ENCODE measurements at regions not wholly inside any gene's neighbourhood (a gene's known extent, or its start where the extent isn't known, plus 50 kb on each side); places are given as distances from the start of the nearest gene placed in this dataset.

DNA sequence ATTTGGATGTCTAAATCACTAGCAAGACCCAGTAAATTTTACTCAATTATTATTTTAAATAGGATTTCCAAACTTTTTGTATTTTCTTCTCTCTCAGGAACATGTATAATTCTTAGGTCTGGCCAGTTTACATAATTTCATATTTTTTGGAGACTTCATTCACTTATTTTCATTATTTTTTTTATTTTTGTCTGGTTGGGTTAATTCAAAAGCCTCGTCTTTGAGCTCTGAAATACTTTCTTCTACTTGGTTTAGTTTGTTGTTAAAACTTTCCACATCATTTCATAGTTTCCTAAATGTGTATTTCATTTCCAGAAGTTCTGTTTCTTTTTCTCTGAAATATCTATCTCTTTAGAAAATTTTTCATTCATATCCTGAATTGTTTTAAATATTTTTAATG, 322.9 kb upstream of the SPRY2 start:
- Histone ChIP-seq H3K27me3 (no peaks in the 10 kb centered on the region), H3K9me3 (peaks cover 0 to 18% of the 10 kb centered on the region in 2 donors), H3K4me1 (no peaks in the 10 kb centered on the region), H3K27ac (no peak overlapping the region), H3K36me3 (no peaks in the 10 kb centered on the region), H3K4me3 (no peak overlapping the region)
- no peak for DNase-seq (ENCODE audit: low spot score)
- TF ChIP-seq, protein P1, sequence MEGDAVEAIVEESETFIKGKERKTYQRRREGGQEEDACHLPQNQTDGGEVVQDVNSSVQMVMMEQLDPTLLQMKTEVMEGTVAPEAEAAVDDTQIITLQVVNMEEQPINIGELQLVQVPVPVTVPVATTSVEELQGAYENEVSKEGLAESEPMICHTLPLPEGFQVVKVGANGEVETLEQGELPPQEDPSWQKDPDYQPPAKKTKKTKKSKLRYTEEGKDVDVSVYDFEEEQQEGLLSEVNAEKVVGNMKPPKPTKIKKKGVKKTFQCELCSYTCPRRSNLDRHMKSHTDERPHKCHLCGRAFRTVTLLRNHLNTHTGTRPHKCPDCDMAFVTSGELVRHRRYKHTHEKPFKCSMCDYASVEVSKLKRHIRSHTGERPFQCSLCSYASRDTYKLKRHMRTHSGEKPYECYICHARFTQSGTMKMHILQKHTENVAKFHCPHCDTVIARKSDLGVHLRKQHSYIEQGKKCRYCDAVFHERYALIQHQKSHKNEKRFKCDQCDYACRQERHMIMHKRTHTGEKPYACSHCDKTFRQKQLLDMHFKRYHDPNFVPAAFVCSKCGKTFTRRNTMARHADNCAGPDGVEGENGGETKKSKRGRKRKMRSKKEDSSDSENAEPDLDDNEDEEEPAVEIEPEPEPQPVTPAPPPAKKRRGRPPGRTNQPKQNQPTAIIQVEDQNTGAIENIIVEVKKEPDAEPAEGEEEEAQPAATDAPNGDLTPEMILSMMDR (IDR thresholded peaks at IDR 0.05) = no peak

DNA sequence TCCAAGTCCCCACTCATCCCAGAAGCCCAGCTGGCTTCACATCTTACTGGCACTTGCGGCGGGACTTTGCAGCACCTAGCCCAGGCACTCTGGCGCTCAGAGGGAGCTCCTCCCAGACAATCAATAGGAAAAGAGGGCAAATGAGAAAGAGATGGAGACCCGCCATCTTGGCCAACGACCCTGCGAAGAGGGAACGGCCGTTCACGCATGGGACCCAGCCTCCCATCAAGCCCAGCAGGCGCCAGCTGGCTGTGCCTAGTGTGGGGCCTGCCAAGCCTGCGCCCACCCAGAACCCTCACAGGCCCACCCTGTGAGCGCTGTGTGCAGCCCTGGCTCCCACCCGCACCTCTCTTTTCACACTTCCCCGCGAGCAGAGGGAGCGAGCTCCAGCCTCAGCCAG, 317.8 kb upstream of the SPRY2 start:
- TF ChIP-seq, protein P1 (IDR thresholded peaks at IDR 0.05) = no peak
- no peaks in the 10 kb centered on the region for H3K27me3 ChIP-seq
- no peak overlapping the region for H3K4me3 ChIP-seq
- peaks cover 0 to 13% of the 10 kb centered on the region in 2 donors for H3K9me3 ChIP-seq
- no peak overlapping the region for H3K27ac ChIP-seq
- no peaks in the 10 kb centered on the region for H3K36me3 ChIP-seq
- DNase-seq (ENCODE audit: low spot score) = no peak
- no peaks in the 10 kb centered on the region for H3K4me1 ChIP-seq

DNA sequence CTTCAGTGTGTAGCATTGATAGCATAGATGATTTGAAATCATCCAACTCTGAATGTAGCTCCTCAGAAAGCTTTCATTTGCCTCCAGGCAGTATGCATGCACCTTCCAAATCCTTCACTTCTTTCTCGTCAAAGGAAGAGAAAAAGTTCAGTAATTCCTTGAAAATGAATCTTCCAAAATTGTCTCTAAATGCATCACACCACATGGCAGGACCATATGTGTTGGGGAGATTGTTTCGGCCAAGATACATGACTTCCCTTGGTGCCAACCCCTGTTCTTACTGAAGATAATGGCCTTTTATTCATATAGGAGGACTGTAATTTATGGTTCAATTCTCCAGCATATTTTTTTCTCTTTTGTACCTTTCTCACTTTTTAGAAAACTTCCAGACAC, 315.6 kb upstream of the SPRY2 start:
- Histone ChIP-seq H3K27ac (no peak overlapping the region), H3K4me1 (no peaks in the 10 kb centered on the region), H3K27me3 (no peaks in the 10 kb centered on the region), H3K36me3 (no peaks in the 10 kb centered on the region), H3K9me3 (peaks cover 0 to 6% of the 10 kb centered on the region in 2 donors), H3K4me3 (no peak overlapping the region)
- TF ChIP-seq, protein P1 (IDR thresholded peaks at IDR 0.05) = no peak
- no peak for DNase-seq (ENCODE audit: low spot score)

DNA sequence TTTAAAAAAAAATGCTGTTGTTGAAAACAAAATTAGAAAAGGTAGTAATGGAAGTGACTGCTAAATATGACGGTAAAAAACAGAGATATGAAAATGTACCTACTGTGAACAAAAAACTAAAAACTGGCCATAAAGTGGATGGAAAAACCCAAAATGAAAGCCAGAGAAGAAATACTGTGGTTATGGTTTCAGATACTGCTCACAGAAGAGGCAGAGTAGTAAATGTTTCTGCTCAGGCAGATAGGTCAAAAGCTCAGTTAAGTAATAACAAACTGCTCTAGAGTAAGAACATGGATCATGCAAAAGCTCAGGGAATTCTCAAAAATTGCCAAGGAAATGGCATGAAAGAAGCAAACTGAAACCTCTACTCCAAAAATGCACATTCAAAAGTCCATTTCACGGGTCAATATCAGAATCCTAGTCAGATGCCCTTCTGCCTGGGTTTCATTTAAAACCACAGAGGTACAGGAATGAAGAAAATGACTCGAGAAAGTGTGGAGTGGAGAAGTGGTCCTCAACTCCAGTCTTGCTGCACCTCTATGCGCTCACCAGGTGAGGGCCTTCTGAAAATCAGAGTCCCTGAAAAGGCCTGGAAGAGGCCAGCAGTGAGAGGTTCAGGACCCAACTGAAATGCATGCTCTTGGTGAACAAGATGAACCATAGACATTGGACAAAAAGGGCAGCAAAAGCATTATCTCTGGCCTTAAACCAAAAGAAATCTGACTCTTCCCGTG, 315.0 kb upstream of the SPRY2 start:
- no peaks in the 10 kb centered on the region for H3K36me3 ChIP-seq
- no peak overlapping the region for H3K4me3 ChIP-seq
- no peak for DNase-seq (ENCODE audit: low spot score)
- H3K9me3 ChIP-seq = peaks cover 0 to 6% of the 10 kb centered on the region in 2 donors
- H3K4me1 ChIP-seq = no peaks in the 10 kb centered on the region
- H3K27me3 ChIP-seq = no peaks in the 10 kb centered on the region
- TF ChIP-seq, protein P1 (IDR thresholded peaks at IDR 0.05) = no peak
- H3K27ac ChIP-seq = no peak overlapping the region

DNA sequence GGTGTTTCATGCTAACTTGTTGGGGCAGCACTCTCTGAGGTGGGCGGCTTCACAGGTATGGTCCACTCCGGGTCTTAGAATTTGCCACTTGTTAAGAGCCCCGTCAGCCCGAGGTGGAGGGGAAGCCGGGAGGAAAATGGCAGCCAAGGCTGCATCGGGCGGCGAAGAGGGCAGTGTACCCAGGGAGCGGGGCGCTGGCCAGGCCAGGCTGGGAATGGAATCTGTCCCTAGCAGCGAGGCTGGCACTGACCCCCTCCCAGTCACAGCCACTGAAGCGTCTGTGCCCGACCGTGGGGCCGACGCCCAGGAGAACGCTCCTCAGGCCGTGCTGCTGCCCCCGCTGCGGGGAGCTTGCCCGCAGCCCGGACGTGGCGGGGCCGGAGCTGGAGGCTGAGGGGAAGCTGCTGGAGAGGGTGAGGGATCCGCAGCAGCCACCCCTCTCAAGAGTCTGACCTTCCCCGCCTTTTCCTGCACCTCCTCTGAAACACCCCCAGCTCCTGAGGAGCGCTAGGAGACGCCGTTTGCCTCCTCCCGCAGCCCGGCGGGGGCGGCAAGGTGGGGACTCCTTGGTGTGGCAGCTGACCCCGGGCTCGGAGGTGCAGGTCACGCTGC, 313.8 kb upstream of the SPRY2 start:
- Histone ChIP-seq H3K4me3 (peak overlapping the region in 1 of 2 donors; percentile 44), H3K27me3 (no peaks in the 10 kb centered on the region), H3K27ac (peak overlapping the region in 1 of 2 donors; percentile 33), H3K36me3 (no peaks in the 10 kb centered on the region), H3K4me1 (no peaks in the 10 kb centered on the region), H3K9me3 (peaks cover 0 to 7% of the 10 kb centered on the region in 2 donors)
- TF ChIP-seq, protein P1 (IDR thresholded peaks at IDR 0.05) = no peak
- no peak for DNase-seq (ENCODE audit: low spot score)
